ENCODE measurements at regions not wholly inside any gene's neighbourhood (a gene's known extent, or its start where the extent isn't known, plus 50 kb on each side); places are given as distances from the start of the nearest gene placed in this dataset.

DNA sequence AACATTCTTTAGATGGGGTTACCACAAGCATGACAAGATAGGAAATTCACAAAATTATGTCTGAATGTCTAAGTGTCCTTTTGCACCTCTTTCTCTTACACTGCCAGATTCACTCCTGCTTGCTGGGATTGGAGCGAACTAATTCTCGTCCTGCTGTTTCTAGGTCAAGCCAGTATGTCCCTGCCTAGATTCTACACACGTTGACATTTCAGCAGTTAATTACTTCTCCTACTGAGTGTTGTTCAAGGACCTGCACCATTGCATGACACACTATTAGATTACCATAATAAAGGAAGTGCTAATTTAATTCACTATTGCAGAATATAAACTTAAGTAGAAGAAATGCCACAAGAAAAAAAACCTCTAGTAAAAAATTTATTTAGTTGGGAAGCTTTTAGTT lies 1911.7 kb downstream of the PCDH7 start:
- H3K27me3 ChIP-seq (ENCODE audit: insufficient read depth, low read length, poor library complexity, severe bottlenecking) = no peaks in the 10 kb centered on the region
- no peaks in the 10 kb centered on the region for H3K9me3 ChIP-seq (ENCODE audit: insufficient read depth, low read depth, low read length)
- H2AFZ ChIP-seq (ENCODE audit: low read length) = no peak overlapping the region
- H3F3A ChIP-seq (ENCODE audit: low read depth) = no peaks in the 10 kb centered on the region
- no peak overlapping the region for H3K9ac ChIP-seq (ENCODE audit: low read depth, low read length, poor library complexity, severe bottlenecking)
- TF ChIP-seq EZH2phosphoT487 (IDR thresholded peaks at IDR 0.05; ENCODE audit: borderline replicate concordance) = no peak
- TF ChIP-seq, protein P1, sequence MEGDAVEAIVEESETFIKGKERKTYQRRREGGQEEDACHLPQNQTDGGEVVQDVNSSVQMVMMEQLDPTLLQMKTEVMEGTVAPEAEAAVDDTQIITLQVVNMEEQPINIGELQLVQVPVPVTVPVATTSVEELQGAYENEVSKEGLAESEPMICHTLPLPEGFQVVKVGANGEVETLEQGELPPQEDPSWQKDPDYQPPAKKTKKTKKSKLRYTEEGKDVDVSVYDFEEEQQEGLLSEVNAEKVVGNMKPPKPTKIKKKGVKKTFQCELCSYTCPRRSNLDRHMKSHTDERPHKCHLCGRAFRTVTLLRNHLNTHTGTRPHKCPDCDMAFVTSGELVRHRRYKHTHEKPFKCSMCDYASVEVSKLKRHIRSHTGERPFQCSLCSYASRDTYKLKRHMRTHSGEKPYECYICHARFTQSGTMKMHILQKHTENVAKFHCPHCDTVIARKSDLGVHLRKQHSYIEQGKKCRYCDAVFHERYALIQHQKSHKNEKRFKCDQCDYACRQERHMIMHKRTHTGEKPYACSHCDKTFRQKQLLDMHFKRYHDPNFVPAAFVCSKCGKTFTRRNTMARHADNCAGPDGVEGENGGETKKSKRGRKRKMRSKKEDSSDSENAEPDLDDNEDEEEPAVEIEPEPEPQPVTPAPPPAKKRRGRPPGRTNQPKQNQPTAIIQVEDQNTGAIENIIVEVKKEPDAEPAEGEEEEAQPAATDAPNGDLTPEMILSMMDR (conservative IDR thresholded peaks at IDR 0.05; ENCODE audit: low read length) = no peak
- no peaks in the 10 kb centered on the region for H3K4me1 ChIP-seq (ENCODE audit: insufficient read depth, low read length, poor library complexity, severe bottlenecking)
- no peaks in the 10 kb centered on the region for H4K20me1 ChIP-seq (ENCODE audit: insufficient read depth, low read length, poor library complexity, severe bottlenecking)
- H3K4me2 ChIP-seq (ENCODE audit: low read depth, low read length, poor library complexity, severe bottlenecking) = no peak overlapping the region
- no peak overlapping the region for H3K4me3 ChIP-seq (ENCODE audit: low read length, poor library complexity, severe bottlenecking)
- H3K9me2 ChIP-seq (replicated peaks; ENCODE audit: low read depth, low read length) = no peaks in the 10 kb centered on the region
- no peaks in the 10 kb centered on the region for H3K36me3 ChIP-seq (ENCODE audit: insufficient read depth, low read length)
- no peaks in the 10 kb centered on the region for H3K79me2 ChIP-seq (ENCODE audit: insufficient read depth, low read length)

DNA sequence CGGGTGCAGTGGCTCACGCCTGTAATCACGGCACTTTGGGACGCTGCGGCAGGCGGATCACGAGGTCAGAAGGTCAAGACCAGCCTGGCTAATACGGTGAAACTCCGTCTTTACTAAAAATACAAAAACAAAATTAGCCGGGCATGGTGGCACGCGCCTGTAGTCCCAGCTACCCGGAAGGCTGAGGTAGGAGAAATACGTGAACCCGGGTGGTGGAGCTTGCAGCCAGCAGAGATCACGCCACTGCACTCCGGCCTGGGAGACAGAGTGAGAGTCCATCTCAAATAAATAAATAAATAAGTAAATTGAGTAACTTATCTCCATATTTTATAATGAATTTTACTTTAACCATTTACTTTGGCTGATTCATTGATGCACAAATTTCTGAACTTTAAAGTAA lies 1913.3 kb downstream of the PCDH7 start:
- Histone ChIP-seq H3K9me2 (replicated peaks; ENCODE audit: low read depth, low read length) (no peaks in the 10 kb centered on the region), H3K36me3 (ENCODE audit: insufficient read depth, low read length) (no peaks in the 10 kb centered on the region), H3K4me3 (ENCODE audit: low read length, poor library complexity, severe bottlenecking) (no peak overlapping the region), H3K79me2 (ENCODE audit: insufficient read depth, low read length) (no peaks in the 10 kb centered on the region), H3K4me2 (ENCODE audit: low read depth, low read length, poor library complexity, severe bottlenecking) (no peak overlapping the region), H3K9ac (ENCODE audit: low read depth, low read length, poor library complexity, severe bottlenecking) (no peak overlapping the region), H3K9me3 (ENCODE audit: insufficient read depth, low read depth, low read length) (no peaks in the 10 kb centered on the region), H3K27me3 (ENCODE audit: insufficient read depth, low read length, poor library complexity, severe bottlenecking) (no peaks in the 10 kb centered on the region), H3K4me1 (ENCODE audit: insufficient read depth, low read length, poor library complexity, severe bottlenecking) (no peaks in the 10 kb centered on the region), H2AFZ (ENCODE audit: low read length) (no peak overlapping the region), H3F3A (ENCODE audit: low read depth) (no peaks in the 10 kb centered on the region), H4K20me1 (ENCODE audit: insufficient read depth, low read length, poor library complexity, severe bottlenecking) (no peaks in the 10 kb centered on the region)
- no peak for TF ChIP-seq EZH2phosphoT487 (IDR thresholded peaks at IDR 0.05; ENCODE audit: borderline replicate concordance)
- TF ChIP-seq, protein P1 (conservative IDR thresholded peaks at IDR 0.05; ENCODE audit: low read length) = no peak

DNA sequence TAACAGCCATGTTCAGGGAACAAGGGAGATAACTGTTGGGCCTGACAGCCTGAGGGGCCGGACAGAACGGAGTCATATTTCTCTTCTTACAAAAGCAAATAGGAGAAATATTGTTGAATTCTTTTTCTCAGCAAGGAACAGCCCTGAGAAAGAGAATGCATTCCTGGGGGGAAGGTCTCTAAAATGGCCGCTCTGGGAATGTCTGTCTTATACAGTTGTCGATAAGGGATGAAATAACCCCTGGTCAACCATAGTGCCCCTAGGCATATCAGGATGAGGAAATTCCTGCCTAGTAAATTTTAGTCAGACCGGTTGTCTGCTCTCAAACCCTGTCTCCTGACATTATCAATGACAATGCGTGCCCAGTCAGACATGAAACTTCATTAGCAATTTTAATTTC lies 1925.5 kb downstream of the PCDH7 start:
- TF ChIP-seq EZH2phosphoT487 (IDR thresholded peaks at IDR 0.05; ENCODE audit: borderline replicate concordance) = no peak
- TF ChIP-seq, protein P1 (conservative IDR thresholded peaks at IDR 0.05; ENCODE audit: low read length) = no peak

More for the DNA sequence above, 1925.5 kb downstream of the PCDH7 start:
- no peaks in the 10 kb centered on the region for H3K4me1 ChIP-seq (ENCODE audit: insufficient read depth, low read length, poor library complexity, severe bottlenecking)
- no peaks in the 10 kb centered on the region for H3K79me2 ChIP-seq (ENCODE audit: insufficient read depth, low read length)
- no peaks in the 10 kb centered on the region for H3K27me3 ChIP-seq (ENCODE audit: insufficient read depth, low read length, poor library complexity, severe bottlenecking)
- no peak overlapping the region for H2AFZ ChIP-seq (ENCODE audit: low read length)
- H3K9me2 ChIP-seq (replicated peaks; ENCODE audit: low read depth, low read length) = no peaks in the 10 kb centered on the region
- no peaks in the 10 kb centered on the region for H3K36me3 ChIP-seq (ENCODE audit: insufficient read depth, low read length)
- no peaks in the 10 kb centered on the region for H3F3A ChIP-seq (ENCODE audit: low read depth)
- no peaks in the 10 kb centered on the region for H3K9me3 ChIP-seq (ENCODE audit: insufficient read depth, low read depth, low read length)
- no peak overlapping the region for H3K4me3 ChIP-seq (ENCODE audit: low read length, poor library complexity, severe bottlenecking)
- no peak overlapping the region for H3K4me2 ChIP-seq (ENCODE audit: low read depth, low read length, poor library complexity, severe bottlenecking)
- no peaks in the 10 kb centered on the region for H4K20me1 ChIP-seq (ENCODE audit: insufficient read depth, low read length, poor library complexity, severe bottlenecking)
- no peak overlapping the region for H3K9ac ChIP-seq (ENCODE audit: low read depth, low read length, poor library complexity, severe bottlenecking)

Data from Loucy (cell line).